Stimulated activated naive CD8-positive, alpha-beta T cell treated with anti-CD3 and anti-CD28 coated beads, Interleukin-15, amount 100 ng/mL, for 72 hours (primary cell): ENCODE measurements at regions not wholly inside any gene's neighbourhood (a gene's known extent, or its start where the extent isn't known, plus 50 kb on each side); places are given as distances from the start of the nearest gene placed in this dataset.

Experiments
- ATAC-seq: fragments of 150-1000 bp; cut with Tn5 transposase; 2 replicates; pipeline ENCODE4 v1.10.0; 2021; ENCODE audit warnings: mild to moderate bottlenecking, moderate library complexity
- DNase-seq, 2 donors: peaks; one replicate each; pipeline ENCODE4 v3.0.0; 2021 to 2022
- H3K27ac Mint-ChIP-seq, 2 donors: one replicate each; pipeline ENCODE4 v1.8.0; 2022; ENCODE audit warnings: mild to moderate bottlenecking in 2 of 2, mixed read lengths in 2 of 2, moderate library complexity in 2 of 2
- H3K27me3 Mint-ChIP-seq: one replicate; pipeline ENCODE4 v1.8.0; 2022; ENCODE audit warnings: mixed read lengths
- H3K4me1 Mint-ChIP-seq: one replicate; pipeline ENCODE4 v1.8.0; 2022; ENCODE audit warnings: mild to moderate bottlenecking, mixed read lengths
- H3K4me3 Mint-ChIP-seq, 2 donors: one replicate each; pipeline ENCODE4 v1.8.0; 2022; ENCODE audit warnings: mild to moderate bottlenecking in 2 of 2, mixed read lengths in 2 of 2, moderate library complexity in 1 of 2
- H3K9me3 Mint-ChIP-seq, 2 donors: one replicate each; pipeline ENCODE4 v1.8.0; 2022; ENCODE audit warnings: mixed read lengths in 2 of 2

DNA sequence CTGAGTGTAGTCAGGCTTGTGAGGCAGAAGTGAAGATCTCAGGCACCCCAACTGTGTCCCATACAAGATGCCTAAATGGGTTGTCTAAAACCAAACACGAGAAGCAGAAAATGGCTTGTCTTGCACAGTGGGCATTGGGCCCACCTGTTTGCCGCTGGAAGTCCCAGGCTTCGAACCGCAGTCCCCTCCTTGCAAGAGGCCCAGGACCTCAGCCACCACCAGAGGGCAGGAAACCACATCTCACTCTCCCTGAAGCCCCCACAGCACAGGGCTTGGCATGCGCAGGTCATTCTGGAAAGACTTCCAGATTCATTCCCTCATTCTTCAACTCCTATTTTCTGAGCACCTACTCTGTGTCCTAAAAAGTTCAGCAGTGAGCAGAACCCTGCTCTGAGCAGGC, 973.7 kb downstream of the UQCRFS1 start:
- no peak overlapping the region for H3K27ac Mint-ChIP-seq
- H3K4me3 Mint-ChIP-seq: no peak overlapping the region
- peaks cover 4 to 8% of the 10 kb centered on the region in 2 donors for H3K9me3 Mint-ChIP-seq
- H3K27me3 Mint-ChIP-seq: no peaks in the 10 kb centered on the region
- no peaks in the 10 kb centered on the region for H3K4me1 Mint-ChIP-seq
- ATAC-seq (no peak), DNase-seq (no peak)

DNA sequence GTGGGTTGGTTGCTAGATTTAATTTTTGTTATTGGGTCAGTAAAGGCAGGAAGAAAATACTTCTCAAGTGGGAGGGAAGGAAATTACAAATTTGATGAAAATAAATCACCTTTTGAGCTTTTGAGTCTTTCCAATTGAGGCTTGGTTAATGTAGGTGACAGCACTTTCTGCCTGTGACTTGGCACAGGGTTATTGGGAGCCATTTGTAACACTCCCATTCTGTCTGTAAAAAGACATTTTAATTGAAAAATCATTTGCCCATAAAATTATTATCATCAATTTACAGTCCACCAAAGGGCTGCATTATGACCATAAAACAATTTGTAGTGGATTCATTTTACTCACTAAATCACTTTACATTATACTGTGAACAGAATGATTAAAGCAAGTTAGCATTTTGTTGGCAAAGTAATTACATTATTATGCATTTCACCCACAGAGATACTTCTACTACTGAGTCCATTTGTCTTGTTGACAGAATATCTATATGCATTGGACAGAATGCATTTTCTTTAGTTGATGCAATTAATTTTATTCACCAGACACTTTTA, 974.6 kb downstream of the UQCRFS1 start:
- no peaks in the 10 kb centered on the region for H3K4me1 Mint-ChIP-seq
- peaks cover 0 to 8% of the 10 kb centered on the region in 2 donors for H3K9me3 Mint-ChIP-seq
- no peak for ATAC-seq
- H3K27me3 Mint-ChIP-seq: no peaks in the 10 kb centered on the region
- no peak overlapping the region for H3K4me3 Mint-ChIP-seq
- DNase-seq: no peak
- H3K27ac Mint-ChIP-seq: no peak overlapping the region

- Mint-ChIP-seq H3K4me1 (no peaks in the 10 kb centered on the region), H3K9me3 (peaks cover 0 to 8% of the 10 kb centered on the region in 2 donors), H3K27me3 (peaks cover 10% of the 10 kb centered on the region), H3K27ac (no peak overlapping the region), H3K4me3 (no peak overlapping the region)
- ATAC-seq (no peak), DNase-seq (no peak)
Measured at GRCh38 chr19:28235606-28236125, 977.3 kb downstream of the UQCRFS1 start.

DNA sequence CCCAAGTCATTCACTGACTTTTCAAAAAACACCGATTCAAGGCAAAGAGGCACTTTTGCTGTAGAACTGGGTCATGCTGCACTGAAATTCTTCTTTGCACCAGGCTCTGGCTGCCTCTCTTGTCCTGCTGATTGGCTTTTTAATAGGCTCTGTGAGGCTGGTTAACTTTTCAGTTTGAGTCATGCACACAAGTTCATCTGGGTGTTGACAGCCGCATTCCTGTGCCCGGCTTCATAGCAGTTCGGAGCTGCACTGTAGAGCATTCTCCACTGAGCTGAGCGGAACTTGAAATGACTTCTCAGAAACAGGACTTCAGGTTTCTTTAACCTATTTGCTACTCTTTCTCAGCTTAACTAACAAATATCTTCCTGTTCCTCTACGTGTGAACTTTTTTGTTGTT, 978.3 kb downstream of the UQCRFS1 start:
- Mint-ChIP-seq H3K27ac (no peak overlapping the region), H3K4me3 (no peak overlapping the region), H3K27me3 (peaks cover 10% of the 10 kb centered on the region), H3K9me3 (peaks cover 0 to 8% of the 10 kb centered on the region in 2 donors), H3K4me1 (no peaks in the 10 kb centered on the region)
- ATAC-seq: no peak
- DNase-seq: no peak

DNA sequence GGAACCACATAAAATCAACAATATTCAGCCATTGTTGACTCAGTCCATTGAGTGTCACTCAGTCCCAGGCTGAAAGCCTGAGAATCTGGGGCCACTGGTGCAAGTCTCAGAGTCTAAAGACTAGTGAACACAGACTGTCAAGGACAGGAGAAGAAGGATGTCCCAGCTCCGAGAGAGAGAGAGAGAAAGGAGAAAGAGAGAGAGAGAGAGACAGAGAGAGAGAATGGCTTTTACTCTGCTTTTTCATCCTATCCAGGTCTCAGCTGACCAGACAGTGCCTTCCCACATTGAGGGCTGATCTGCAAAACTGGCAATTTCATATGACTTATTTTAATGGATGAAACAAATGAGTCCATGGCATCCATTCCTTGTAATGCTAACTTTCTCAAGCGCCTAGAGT, 984.1 kb downstream of the UQCRFS1 start:
- ATAC-seq (no peak), DNase-seq (no peak)
- H3K27ac Mint-ChIP-seq: no peak overlapping the region
- no peaks in the 10 kb centered on the region for H3K9me3 Mint-ChIP-seq
- H3K27me3 Mint-ChIP-seq: peaks cover 10% of the 10 kb centered on the region
- no peak overlapping the region for H3K4me3 Mint-ChIP-seq
- no peaks in the 10 kb centered on the region for H3K4me1 Mint-ChIP-seq

DNA sequence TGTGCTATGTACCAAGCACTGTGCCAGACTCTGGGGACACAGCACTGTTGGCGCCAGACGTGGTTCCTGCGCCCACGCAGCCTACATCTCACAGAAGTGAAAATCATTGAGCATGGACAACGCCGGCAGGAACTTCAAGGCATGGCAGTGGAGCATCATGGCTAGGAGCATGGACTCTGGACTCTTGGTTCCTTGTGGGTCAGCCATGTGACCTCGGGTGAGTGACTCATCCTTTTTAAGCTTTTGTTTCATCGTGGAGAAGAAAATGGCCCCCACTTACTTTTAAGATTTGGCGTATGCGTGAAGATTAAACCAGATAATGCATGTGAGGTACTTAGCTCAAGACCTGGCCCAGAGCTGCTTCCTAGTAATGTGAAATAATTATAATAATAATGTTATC, 988.5 kb downstream of the UQCRFS1 start:
- H3K27ac Mint-ChIP-seq: no peak overlapping the region
- H3K4me3 Mint-ChIP-seq: no peak overlapping the region
- DNase-seq: no peak

GRCh38 chr19:28221736-28222135, 991.2 kb downstream of the UQCRFS1 start:
- peaks cover 6 to 9% of the 10 kb centered on the region in 2 donors for H3K9me3 Mint-ChIP-seq
- no peak overlapping the region for H3K27ac Mint-ChIP-seq
- ATAC-seq (no peak), DNase-seq (no peak)
- no peaks in the 10 kb centered on the region for H3K4me1 Mint-ChIP-seq
- no peaks in the 10 kb centered on the region for H3K27me3 Mint-ChIP-seq
- no peak overlapping the region for H3K4me3 Mint-ChIP-seq

More for the DNA sequence above, 988.5 kb downstream of the UQCRFS1 start:
- H3K4me1 Mint-ChIP-seq: no peaks in the 10 kb centered on the region
- peaks cover 6 to 9% of the 10 kb centered on the region in 2 donors for H3K9me3 Mint-ChIP-seq
- ATAC-seq: no peak
- no peaks in the 10 kb centered on the region for H3K27me3 Mint-ChIP-seq

DNA sequence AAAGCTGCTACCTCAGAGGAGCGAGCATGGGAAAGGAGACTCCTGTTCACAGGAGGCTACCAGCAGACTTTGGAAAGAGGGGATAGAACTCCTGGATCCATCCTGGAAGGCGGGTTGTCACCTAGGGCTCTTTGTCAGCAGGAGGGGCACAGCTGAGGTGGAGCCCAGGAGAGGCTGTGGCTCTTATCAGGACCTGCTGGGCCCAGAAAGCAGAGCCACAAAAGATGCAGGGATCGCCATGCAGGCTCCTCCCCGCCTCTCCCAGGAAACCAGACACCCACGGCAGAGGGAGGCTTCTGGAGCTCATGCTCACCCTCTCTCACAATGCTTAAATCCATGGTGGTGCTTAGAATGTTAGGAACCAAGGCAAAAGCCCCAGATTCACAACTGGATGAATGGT, 994.2 kb downstream of the UQCRFS1 start:
- Mint-ChIP-seq H3K4me1 (no peaks in the 10 kb centered on the region), H3K27ac (no peak overlapping the region), H3K27me3 (no peaks in the 10 kb centered on the region), H3K9me3 (peaks cover 6 to 9% of the 10 kb centered on the region in 2 donors), H3K4me3 (no peak overlapping the region)
- no peak for ATAC-seq
- DNase-seq: no peak

DNA sequence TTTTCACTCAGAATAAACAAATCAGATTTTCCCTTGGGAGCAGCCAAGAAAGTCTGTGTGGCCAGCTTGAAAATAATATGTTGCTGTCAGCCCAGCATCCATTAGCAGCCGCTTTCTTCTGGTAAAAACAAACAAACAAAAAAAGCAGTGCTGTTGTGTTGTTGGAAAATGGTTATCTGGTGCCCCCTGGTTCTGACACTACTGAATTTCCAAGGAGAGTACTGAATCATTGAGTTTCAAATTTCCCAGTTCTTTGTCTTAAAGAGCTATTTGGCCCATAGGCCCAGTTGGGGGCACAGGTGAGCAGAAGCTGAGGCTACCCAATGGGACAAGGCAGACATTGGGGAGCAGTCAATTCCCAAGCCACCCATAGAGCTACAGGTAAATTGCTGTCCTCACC, 995.9 kb downstream of the UQCRFS1 start:
- no peak for DNase-seq
- Mint-ChIP-seq H3K4me3 (no peak overlapping the region), H3K4me1 (no peaks in the 10 kb centered on the region), H3K27me3 (no peaks in the 10 kb centered on the region), H3K9me3 (peaks cover 6 to 10% of the 10 kb centered on the region in 2 donors), H3K27ac (no peak overlapping the region)
- no peak for ATAC-seq

DNA sequence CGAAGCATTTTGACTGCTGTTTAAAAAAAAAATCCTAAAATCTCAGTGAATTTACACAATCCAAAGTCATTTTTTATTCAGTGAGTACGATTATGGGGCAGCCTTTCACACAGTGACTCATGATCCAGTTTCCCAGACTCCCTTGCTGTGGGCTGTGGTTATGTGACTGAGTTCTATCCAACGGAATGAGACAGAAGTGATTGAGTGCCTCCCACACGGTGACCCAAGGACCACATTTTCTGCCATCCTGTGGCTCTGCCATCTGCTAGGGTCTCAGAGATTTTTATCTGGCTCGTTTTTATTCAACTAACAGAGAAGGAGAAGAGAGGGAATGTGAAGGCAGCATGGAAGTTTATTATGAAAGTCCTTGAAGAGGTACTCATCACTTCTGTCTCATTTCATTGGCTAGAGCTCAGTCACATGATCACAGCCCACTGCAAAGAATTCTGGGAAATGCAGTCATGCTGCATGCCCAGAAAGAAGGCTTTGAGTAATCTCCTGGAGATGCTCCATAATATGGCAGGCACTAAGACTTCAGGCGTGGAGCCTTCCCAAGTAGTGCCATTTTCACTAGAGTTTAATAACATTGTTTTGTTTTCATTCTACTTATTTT, 999.4 kb downstream of the UQCRFS1 start:
- ATAC-seq (no peak), DNase-seq (no peak)
- Mint-ChIP-seq H3K27ac (no peak overlapping the region), H3K4me1 (no peaks in the 10 kb centered on the region), H3K9me3 (peaks cover 0 to 10% of the 10 kb centered on the region in 2 donors), H3K4me3 (no peak overlapping the region), H3K27me3 (no peaks in the 10 kb centered on the region)

- Mint-ChIP-seq H3K4me1 (no peaks in the 10 kb centered on the region), H3K9me3 (peaks cover 10% of the 10 kb centered on the region in 2 donors), H3K4me3 (no peak overlapping the region), H3K27me3 (no peaks in the 10 kb centered on the region), H3K27ac (no peak overlapping the region)
- DNase-seq (no peak), ATAC-seq (no peak)
Measured at GRCh38 chr19:28210886-28211285, 1002.1 kb downstream of the UQCRFS1 start.

- peaks cover 12 to 16% of the 10 kb centered on the region in 2 donors for H3K9me3 Mint-ChIP-seq
- no peaks in the 10 kb centered on the region for H3K27me3 Mint-ChIP-seq
- H3K4me1 Mint-ChIP-seq: no peaks in the 10 kb centered on the region
- ATAC-seq (no peak), DNase-seq (no peak)
- no peak overlapping the region for H3K27ac Mint-ChIP-seq
- H3K4me3 Mint-ChIP-seq: no peak overlapping the region
Measured at GRCh38 chr19:28208745-28209144, 1004.2 kb downstream of the UQCRFS1 start.

- H3K4me3 Mint-ChIP-seq: no peak overlapping the region
- H3K27ac Mint-ChIP-seq: no peak overlapping the region
- H3K27me3 Mint-ChIP-seq: no peaks in the 10 kb centered on the region
- peaks cover 17 to 21% of the 10 kb centered on the region in 2 donors for H3K9me3 Mint-ChIP-seq
- DNase-seq (no peak), ATAC-seq (no peak)
- no peaks in the 10 kb centered on the region for H3K4me1 Mint-ChIP-seq
Measured at GRCh38 chr19:28207244-28207643, 1005.7 kb downstream of the UQCRFS1 start.

DNA sequence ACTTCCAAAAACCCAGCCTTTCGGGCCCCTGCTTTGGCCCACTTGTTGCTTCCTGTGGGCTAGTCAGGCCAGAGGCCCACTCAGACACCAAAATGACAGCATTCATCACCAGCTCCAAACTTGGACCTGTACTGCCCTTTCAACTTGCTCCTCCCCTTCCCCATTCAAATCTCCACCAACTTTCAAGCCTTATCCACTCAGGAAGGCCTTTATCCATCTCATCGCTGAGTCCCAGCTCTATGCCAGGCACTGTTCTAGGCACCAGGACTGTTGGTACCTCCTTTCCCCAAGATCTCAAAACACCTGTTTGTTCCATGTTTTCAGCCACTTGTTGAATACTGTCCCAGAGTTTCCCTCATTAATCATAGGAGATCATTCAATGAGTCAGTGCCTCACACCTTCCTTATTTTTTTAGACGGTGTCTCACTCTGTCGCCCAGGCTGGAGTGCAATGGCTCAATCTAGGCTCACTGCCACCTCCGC, 1011.4 kb downstream of the UQCRFS1 start:
- Mint-ChIP-seq H3K9me3 (peaks cover 23% of the 10 kb centered on the region in 2 donors), H3K27ac (no peak overlapping the region), H3K27me3 (no peaks in the 10 kb centered on the region), H3K4me3 (no peak overlapping the region), H3K4me1 (no peaks in the 10 kb centered on the region)
- no peak for DNase-seq
- no peak for ATAC-seq

DNA sequence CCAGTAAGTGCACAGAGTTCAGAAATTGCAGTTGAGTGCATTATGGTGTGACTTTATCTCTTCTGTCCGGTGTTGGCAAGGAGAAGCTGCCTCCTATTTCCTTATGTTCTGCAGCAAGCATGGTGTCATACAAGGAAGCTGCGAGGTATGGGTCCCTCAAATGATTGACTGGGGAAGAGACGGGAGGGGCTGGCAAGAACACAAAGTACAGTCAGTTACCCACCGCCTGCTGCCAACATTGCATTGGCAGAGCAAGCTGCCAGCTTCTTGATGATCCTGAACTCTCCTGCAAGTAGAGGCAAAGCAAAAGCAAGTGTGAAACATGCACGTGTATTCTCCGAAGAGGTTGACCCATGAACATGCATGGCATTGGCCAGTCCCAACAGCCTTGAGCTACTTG, 1013.6 kb downstream of the UQCRFS1 start:
- no peak for ATAC-seq
- DNase-seq: no peak
- no peak overlapping the region for H3K27ac Mint-ChIP-seq
- H3K27me3 Mint-ChIP-seq: no peaks in the 10 kb centered on the region
- H3K4me1 Mint-ChIP-seq: no peaks in the 10 kb centered on the region
- H3K4me3 Mint-ChIP-seq: no peak overlapping the region
- peaks cover 26 to 28% of the 10 kb centered on the region in 2 donors for H3K9me3 Mint-ChIP-seq

- Mint-ChIP-seq H3K9me3 (peaks cover 20 to 31% of the 10 kb centered on the region in 2 donors), H3K27ac (no peak overlapping the region), H3K27me3 (no peaks in the 10 kb centered on the region), H3K4me3 (no peak overlapping the region), H3K4me1 (no peaks in the 10 kb centered on the region)
- DNase-seq (no peak), ATAC-seq (no peak)
Measured at GRCh38 chr19:28196961-28197360, 1016.0 kb downstream of the UQCRFS1 start.
